ENCODE measurements at regions not wholly inside any gene's neighbourhood (a gene's known extent, or its start where the extent isn't known, plus 50 kb on each side); places are given as distances from the start of the nearest gene placed in this dataset.

DNA sequence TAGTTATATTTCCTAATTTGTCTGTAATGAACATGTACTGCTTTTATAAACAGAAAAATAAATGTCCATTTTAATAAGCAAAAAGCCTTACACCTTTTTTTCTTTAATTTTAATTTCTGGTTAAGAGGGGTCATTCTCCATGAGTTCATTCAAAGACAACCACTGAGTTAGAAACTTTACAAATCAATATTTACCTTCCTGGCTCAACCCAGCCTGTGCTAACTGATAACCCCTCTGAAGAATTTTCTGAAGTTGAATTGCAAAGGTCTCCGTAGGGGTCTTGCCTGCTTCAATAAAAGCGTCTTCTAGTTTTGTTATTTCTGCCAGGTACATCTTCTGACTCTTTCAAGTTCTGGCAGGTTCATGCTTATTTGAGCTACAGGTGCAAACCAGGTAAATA, 440.4 kb upstream of the SALL1 start:
- no peak for DNase-seq
- peaks cover 7% of the 10 kb centered on the region for H3K27me3 Mint-ChIP-seq (ENCODE audit: insufficient read depth)
- TF ChIP-seq, protein P1, sequence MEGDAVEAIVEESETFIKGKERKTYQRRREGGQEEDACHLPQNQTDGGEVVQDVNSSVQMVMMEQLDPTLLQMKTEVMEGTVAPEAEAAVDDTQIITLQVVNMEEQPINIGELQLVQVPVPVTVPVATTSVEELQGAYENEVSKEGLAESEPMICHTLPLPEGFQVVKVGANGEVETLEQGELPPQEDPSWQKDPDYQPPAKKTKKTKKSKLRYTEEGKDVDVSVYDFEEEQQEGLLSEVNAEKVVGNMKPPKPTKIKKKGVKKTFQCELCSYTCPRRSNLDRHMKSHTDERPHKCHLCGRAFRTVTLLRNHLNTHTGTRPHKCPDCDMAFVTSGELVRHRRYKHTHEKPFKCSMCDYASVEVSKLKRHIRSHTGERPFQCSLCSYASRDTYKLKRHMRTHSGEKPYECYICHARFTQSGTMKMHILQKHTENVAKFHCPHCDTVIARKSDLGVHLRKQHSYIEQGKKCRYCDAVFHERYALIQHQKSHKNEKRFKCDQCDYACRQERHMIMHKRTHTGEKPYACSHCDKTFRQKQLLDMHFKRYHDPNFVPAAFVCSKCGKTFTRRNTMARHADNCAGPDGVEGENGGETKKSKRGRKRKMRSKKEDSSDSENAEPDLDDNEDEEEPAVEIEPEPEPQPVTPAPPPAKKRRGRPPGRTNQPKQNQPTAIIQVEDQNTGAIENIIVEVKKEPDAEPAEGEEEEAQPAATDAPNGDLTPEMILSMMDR (IDR thresholded peaks at IDR 0.05), result no peak
- no peaks in the 10 kb centered on the region for H3K9me3 Mint-ChIP-seq
- H3K36me3 Mint-ChIP-seq (ENCODE audit: low read depth), result no peaks in the 10 kb centered on the region
- H3K4me1 Mint-ChIP-seq (ENCODE audit: low read depth), result peaks cover 10% of the 10 kb centered on the region; the same call in 1 of the 2 replicates
- H3K27ac Mint-ChIP-seq, result no peak overlapping the region
- H3K4me3 Mint-ChIP-seq, result no peak overlapping the region

DNA sequence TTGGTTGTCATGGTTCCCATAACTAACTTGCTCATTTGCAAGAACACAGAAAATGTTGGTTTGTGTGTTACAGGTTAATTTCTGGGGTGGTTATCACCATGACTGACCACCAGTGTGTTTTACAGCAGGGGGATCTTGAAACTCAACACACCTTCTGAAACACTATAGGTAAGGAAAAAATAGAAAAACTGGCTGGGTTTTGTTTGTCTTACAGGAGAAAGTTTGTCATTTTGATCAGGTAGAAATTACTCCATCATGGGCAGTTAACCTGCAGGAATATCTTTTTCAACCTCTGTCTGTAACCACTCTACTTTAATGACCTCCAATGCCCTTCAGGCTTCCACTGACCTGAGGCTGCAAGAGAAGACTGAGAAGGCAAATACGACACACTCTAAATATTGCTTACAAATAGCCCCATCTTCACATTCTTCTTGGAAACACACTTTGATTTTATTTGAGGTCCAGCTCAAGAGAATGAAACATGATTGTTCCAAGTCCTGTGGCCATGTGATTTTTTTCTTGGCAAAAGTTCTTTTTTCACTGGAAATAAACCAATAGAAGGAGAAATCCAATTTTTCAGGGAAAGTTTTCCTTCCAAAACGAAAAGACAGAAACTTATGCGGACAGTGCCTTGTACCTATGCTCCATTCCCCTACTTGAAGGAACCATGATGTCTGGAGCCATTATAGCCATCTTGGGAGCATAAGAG, 428.7 kb upstream of the SALL1 start:
- Mint-ChIP-seq H3K27ac (no peak overlapping the region), H3K27me3 (ENCODE audit: insufficient read depth) (peaks cover 4% of the 10 kb centered on the region), H3K4me1 (ENCODE audit: low read depth) (no peaks in the 10 kb centered on the region), H3K36me3 (ENCODE audit: low read depth) (no peaks in the 10 kb centered on the region), H3K4me3 (no peak overlapping the region), H3K9me3 (no peaks in the 10 kb centered on the region)
- TF ChIP-seq, protein P1 (IDR thresholded peaks at IDR 0.05), result no peak
- no peak for DNase-seq

DNA sequence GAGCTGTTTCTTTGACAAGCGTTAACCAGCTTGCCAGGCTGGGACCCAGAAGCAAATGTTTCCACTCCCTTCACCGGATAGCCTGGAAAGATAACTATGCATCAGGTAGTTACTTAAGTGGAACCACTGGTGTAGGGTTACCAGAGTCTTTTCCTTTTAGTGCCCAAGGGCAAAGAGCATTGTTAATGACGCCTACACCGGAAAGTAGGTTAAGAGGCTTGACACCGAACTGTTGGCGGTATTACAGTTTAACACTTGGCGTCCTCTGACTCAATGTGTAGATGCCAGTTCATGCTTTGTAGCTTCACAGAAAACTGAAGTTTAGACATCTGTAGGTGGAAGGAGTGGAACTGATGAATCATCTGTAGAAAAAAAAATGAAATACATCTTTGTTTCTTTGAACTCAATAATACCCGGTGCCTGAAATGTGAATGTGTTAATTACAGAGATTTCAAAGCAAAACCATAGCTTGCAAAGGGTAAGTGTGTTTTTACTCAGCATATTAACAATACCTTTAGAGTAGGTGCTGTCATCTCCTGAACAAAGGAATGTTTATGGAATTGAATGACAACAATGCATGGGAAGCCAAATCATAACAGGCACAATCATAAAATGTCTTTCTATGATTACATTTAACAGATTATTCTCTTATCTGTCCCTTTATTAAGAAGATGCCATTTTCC, 426.7 kb upstream of the SALL1 start:
- H3K27ac Mint-ChIP-seq, result no peak overlapping the region
- no peaks in the 10 kb centered on the region for H3K4me1 Mint-ChIP-seq (ENCODE audit: low read depth)
- no peaks in the 10 kb centered on the region; the same call in 1 of the 2 replicates for H3K27me3 Mint-ChIP-seq (ENCODE audit: insufficient read depth)
- no peaks in the 10 kb centered on the region for H3K9me3 Mint-ChIP-seq
- TF ChIP-seq, protein P1 (IDR thresholded peaks at IDR 0.05), result no peak
- no peak overlapping the region for H3K4me3 Mint-ChIP-seq
- no peak for DNase-seq
- no peaks in the 10 kb centered on the region for H3K36me3 Mint-ChIP-seq (ENCODE audit: low read depth)

DNA sequence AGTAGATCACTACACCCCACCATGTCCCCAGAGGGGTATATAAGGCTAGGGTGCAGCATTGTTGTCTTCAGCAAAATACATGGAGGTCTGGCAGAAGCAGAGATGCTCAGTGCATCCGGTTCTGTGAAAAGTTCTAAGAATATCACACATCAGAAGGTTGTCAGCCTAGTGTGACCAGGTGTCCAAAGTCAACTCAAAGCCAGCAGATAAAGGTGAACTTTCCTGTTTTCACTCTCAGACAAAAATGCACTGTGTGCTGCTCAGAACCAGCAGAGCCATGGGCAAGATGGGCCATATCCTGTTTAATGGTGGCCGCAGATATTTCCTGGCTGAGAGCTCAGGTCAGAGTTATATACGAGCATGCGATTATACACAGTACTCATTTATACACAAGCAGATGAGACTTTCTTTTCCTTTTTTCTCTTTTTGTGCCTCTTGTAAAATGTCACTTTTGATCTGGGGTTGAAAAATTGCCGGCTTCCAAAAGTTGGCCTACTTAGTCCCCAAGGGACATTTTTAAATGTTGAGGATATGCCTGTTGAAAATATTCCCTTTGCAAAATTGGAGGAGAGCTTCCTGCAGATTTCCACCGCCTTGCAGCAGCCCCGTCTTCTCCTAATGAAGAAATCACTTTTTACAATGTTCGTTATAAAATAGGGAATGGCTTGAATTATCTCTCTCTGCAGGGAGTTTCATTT, 425.6 kb upstream of the SALL1 start:
- Mint-ChIP-seq H3K4me1 (ENCODE audit: low read depth) (no peaks in the 10 kb centered on the region), H3K9me3 (no peaks in the 10 kb centered on the region), H3K27ac (no peak overlapping the region), H3K4me3 (no peak overlapping the region), H3K36me3 (ENCODE audit: low read depth) (no peaks in the 10 kb centered on the region), H3K27me3 (ENCODE audit: insufficient read depth) (no peaks in the 10 kb centered on the region; the same call in 1 of the 2 replicates)
- TF ChIP-seq, protein P1 (IDR thresholded peaks at IDR 0.05), result no peak
- DNase-seq, result no peak

DNA sequence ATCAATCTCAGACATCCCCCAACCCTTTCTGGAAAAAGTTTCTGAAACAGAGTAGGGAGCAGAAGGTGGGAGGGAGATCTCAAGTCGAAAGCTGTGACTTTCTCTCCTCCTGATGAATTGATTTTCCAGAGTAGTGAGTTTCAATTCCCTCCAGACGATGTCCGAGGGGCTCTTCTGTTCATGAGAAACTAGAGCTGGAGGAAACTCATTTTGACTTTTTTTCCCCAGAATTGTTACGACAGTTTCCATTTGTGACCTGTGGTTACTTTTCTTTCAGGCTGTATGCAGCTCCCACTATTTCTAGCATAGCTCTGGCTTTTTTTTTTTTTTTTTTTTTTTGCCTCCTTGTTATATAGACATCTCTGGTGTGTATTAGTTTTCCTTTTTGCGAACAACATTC, 422.1 kb upstream of the SALL1 start:
- TF ChIP-seq, protein P1 (IDR thresholded peaks at IDR 0.05), result no peak
- Mint-ChIP-seq H3K27ac (no peak overlapping the region), H3K4me1 (ENCODE audit: low read depth) (peaks cover 12% of the 10 kb centered on the region), H3K4me3 (no peak overlapping the region), H3K27me3 (ENCODE audit: insufficient read depth) (no peaks in the 10 kb centered on the region; the same call in 1 of the 2 replicates), H3K9me3 (no peaks in the 10 kb centered on the region), H3K36me3 (ENCODE audit: low read depth) (no peaks in the 10 kb centered on the region)
- DNase-seq, result no peak

Measured in HFFc6 (cell line).